ENCODE measurements at regions not wholly inside any gene's neighbourhood (a gene's known extent, or its start where the extent isn't known, plus 50 kb on each side); places are given as distances from the start of the nearest gene placed in this dataset.

DNA sequence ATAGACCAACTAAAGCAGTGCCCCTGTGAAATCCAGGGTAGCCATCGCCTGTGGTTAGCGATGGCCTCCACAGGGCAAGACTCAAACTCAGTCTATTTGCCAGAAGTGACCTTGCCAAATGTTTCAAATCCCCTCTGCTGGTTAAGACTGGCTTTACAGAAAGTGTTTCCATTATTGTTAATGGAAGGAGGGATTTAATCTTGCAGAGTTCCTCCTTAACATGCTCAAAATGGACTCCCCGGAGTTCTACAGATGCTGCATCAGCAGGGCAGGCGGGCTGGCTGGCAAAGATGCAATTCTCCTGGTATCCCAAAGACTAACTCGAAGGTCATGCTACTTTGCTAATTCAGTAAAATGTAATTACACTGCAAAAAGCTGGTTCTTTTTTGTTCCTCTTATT, 313.0 kb upstream of the SLC7A11 start:
- TF ChIP-seq, protein P1, sequence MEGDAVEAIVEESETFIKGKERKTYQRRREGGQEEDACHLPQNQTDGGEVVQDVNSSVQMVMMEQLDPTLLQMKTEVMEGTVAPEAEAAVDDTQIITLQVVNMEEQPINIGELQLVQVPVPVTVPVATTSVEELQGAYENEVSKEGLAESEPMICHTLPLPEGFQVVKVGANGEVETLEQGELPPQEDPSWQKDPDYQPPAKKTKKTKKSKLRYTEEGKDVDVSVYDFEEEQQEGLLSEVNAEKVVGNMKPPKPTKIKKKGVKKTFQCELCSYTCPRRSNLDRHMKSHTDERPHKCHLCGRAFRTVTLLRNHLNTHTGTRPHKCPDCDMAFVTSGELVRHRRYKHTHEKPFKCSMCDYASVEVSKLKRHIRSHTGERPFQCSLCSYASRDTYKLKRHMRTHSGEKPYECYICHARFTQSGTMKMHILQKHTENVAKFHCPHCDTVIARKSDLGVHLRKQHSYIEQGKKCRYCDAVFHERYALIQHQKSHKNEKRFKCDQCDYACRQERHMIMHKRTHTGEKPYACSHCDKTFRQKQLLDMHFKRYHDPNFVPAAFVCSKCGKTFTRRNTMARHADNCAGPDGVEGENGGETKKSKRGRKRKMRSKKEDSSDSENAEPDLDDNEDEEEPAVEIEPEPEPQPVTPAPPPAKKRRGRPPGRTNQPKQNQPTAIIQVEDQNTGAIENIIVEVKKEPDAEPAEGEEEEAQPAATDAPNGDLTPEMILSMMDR (IDR thresholded peaks at IDR 0.05; ENCODE audit: low read length) = no peak
- TF ChIP-seq EZH2 (optimal IDR thresholded peaks at IDR 0.05; ENCODE audit: low read depth, low read length) (no peak), EZH2phosphoT487 (IDR thresholded peaks at IDR 0.05; ENCODE audit: low read length) (no peak)
